ENCODE measurements at regions not wholly inside any gene's neighbourhood (a gene's known extent, or its start where the extent isn't known, plus 50 kb on each side); places are given as distances from the start of the nearest gene placed in this dataset.

- DNase-seq (ENCODE audit: low spot score) = no peak
These were observed 171.6 kb upstream of the SATB2 start for GRCh38 chr2:199629301-199629700.

- no peak for DNase-seq (ENCODE audit: low spot score)
These were observed 169.7 kb upstream of the SATB2 start for GRCh38 chr2:199627417-199627816.

GRCh38 chr2:199624958-199625357 is 167.2 kb upstream of the SATB2 start:
- DNase-seq (ENCODE audit: low spot score) = peak; percentile 4

DNA sequence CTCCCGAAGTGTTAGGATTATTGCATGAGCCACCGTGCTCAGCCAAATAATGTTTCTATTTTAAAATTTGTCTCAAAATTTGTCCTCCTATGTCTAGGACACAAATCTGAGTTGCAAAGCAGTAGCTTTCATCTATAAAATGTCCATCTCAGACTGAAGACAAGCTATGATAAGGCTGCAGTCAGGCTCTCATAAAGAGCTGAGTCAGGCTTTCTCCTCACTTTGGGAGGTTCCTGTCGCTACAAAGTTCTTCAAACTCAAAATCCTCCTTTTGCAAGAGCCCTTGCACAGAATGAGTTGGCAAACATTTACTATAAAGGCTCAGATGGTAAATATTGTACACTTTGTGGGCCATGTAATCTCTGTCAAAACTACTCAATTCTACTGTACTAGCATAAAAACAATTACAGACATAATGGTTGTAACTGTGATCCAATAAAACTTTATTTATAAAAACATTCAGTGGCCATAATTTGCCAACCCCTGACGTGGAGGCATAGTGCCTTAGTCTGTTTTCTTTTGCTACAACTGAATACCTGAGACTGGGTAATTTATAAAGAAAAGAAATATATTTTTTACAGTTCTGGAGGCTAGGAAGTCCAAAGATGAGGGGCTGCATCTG is 154.9 kb upstream of the SATB2 start:
- DNase-seq (ENCODE audit: low spot score) = no peak

- DNase-seq (ENCODE audit: low spot score) = no peak
These were observed 150.2 kb upstream of the SATB2 start for GRCh38 chr2:199607914-199608313.

DNA sequence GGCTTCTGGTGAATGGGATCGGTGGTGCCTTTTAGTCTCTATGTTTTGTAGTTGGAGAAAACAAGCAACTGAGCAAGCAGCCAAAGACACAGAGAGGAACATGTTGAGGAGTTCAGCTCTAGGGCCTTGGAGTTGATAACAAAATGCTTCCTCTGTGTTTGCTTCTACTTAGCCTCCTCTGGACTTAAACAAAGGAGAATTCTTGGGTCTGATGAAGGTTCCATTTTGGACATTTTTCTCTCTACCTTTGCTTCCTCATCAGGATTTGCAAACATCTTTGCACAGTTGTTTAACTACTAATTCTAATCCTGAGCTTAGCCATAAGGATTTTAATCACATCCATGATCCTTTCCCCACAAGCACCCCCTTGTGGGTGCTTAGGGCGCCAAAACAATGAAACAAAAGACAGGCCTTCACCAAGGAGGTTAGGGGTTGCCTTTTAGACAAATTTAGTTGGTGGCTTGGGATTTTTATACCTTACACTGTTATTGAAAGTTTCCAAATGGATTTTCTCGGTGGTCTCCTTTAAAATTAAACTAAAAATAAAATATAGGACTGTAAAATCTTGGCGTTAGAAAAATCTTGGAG is 148.5 kb upstream of the SATB2 start:
- DNase-seq (ENCODE audit: low spot score) = peak; percentile 9

- DNase-seq (ENCODE audit: low spot score) = no peak
These were observed 146.1 kb upstream of the SATB2 start for GRCh38 chr2:199603721-199604291.

- DNase-seq (ENCODE audit: low spot score) = no peak
These were observed 145.4 kb upstream of the SATB2 start for GRCh38 chr2:199602896-199603717.

- DNase-seq (ENCODE audit: low spot score) = peak; percentile 18
These were observed 144.6 kb upstream of the SATB2 start for GRCh38 chr2:199602271-199602895.

DNA sequence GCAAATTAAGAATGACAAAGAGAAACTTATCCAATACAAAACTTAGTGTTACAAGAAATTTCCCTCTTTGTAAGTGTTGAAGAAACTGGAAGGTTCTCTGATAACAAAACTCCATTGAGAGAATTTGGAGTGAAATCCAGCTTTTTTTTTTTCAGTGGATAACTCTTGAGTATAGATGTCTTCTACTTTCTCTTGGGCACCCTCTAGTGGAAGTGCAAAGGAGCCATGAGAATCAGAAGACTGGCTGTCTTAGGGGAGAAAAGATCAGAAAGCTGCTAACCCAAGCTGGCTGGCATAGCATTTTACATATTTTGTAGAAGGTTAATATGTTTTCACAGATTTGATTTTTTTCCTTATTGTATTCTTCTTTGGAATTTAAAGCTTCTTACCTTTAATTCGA is 138.8 kb upstream of the SATB2 start:
- peak; percentile 38 for DNase-seq (ENCODE audit: low spot score)

DNA sequence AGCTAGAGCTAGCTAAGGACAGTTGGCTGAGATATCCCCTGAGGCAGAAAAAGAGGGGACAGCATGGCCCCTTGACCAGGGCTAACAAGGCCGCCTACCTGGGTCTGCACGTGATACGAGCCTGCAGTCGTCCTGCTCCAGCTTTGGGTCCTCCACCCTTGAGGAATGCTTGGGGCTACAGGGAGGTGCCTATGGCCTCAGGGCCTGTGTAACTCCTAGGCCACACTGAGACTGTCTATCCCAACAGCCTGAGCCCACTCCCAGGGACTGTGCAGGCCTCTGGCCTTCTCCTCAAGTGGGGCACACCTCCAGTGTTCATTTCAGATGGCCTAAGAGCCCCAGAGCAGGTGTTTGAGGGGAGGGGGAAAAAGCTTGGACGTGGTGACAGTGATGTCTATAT is 136.7 kb upstream of the SATB2 start:
- DNase-seq (ENCODE audit: low spot score) = no peak

DNA sequence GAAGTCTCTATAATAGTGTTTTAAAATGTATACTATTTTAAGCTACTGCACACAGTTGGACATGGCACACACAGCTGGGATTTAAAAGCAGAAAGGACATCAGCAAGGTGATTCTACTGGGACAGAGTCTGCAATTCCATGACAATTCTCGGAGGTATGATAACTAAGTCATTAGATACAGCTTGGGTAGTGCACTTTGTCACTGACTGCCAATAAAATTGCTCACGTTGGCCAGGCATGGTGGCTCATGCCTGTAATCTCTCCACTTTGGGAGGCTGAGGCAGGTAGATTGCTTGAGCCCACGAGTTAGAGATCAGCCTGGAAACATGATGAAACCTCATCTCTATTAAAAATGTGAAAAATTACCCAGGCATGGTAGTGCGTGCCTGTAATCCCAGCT is 134.1 kb upstream of the SATB2 start:
- no peak for DNase-seq (ENCODE audit: low spot score)

- DNase-seq (ENCODE audit: low spot score) = no peak
These were observed 132.8 kb upstream of the SATB2 start for GRCh38 chr2:199590321-199591203.

GRCh38 chr2:199589306-199589705 is 131.6 kb upstream of the SATB2 start:
- no peak for DNase-seq (ENCODE audit: low spot score)

- no peak for DNase-seq (ENCODE audit: low spot score)
These were observed 130.3 kb upstream of the SATB2 start for GRCh38 chr2:199588054-199588453.

- DNase-seq (ENCODE audit: low spot score) = no peak
These were observed 128.9 kb upstream of the SATB2 start for GRCh38 chr2:199586646-199587045.

DNA sequence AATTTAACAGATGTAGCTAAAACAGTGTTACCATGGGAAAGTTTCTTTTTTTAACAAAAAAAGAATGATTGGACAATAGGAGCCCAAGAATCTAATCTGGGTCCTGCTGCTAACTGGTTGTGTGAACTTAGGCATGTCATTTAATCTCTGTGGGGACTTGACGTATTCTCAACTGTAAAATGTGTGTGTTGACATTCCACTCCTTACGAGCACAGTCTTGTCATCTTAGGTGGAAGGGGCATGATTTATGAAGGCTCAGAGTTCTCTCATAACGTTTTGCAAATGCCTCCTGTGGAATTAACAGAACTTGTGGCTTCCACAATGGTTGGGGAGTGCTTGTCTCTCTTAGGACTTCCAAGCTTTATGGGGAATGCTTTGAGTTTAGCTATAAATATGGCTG is 125.9 kb upstream of the SATB2 start:
- no peak for DNase-seq (ENCODE audit: low spot score)

- DNase-seq (ENCODE audit: low spot score) = no peak
These were observed 124.2 kb upstream of the SATB2 start for GRCh38 chr2:199581935-199582360.

DNA sequence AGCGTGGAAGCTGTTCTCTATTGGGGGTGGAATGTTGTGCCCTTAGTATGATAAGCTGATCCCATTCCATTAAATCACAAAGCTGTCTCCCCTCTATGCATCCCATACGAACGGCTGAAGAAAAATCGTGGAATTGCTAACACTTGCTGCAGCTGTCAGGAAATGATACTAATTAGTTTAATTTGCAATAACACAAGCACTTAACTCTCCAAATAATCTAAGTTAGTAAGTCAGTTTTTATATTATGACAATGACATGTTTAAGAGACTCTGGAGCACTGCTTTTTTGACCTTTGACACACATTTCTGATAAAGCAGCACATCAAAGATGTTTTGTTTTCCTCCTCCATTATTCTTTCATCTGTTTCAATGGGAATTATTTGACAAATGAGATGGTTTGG is 123.7 kb upstream of the SATB2 start:
- DNase-seq (ENCODE audit: low spot score) = no peak

- no peak for DNase-seq (ENCODE audit: low spot score)
These were observed 117.7 kb upstream of the SATB2 start for GRCh38 chr2:199575416-199575815.

- no peak for DNase-seq (ENCODE audit: low spot score)
These were observed 114.8 kb upstream of the SATB2 start for GRCh38 chr2:199572571-199572970.

Data from HT-29 (cell line).